ENCODE measurements at regions not wholly inside any gene's neighbourhood (a gene's known extent, or its start where the extent isn't known, plus 50 kb on each side); places are given as distances from the start of the nearest gene placed in this dataset.

DNA sequence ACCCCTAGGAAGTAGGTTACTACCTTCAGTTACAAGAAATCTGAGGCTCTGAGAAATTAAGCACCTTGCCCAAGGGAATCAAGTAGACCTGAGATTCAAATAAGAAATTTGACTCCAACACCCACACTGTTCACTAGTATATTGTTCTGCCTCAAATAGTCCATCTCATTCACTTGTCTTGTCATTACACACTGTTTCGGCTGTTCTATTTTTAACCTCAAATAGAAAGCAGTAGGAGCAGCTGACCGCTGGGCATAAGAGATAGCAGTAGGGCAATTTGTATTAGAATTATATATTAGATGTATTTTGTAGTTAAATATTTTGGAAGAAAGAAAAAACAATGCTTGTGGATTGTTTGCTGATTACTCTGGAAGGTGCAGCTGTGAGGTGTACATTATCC is 185.1 kb downstream of the INHBA start:
- DNase-seq: no peak

GRCh38 chr7:41508755-41509154 is 194.1 kb downstream of the INHBA start:
- no peak for DNase-seq

- no peak for DNase-seq
Measured at GRCh38 chr7:41507686-41508268, 195.1 kb downstream of the INHBA start.

DNA sequence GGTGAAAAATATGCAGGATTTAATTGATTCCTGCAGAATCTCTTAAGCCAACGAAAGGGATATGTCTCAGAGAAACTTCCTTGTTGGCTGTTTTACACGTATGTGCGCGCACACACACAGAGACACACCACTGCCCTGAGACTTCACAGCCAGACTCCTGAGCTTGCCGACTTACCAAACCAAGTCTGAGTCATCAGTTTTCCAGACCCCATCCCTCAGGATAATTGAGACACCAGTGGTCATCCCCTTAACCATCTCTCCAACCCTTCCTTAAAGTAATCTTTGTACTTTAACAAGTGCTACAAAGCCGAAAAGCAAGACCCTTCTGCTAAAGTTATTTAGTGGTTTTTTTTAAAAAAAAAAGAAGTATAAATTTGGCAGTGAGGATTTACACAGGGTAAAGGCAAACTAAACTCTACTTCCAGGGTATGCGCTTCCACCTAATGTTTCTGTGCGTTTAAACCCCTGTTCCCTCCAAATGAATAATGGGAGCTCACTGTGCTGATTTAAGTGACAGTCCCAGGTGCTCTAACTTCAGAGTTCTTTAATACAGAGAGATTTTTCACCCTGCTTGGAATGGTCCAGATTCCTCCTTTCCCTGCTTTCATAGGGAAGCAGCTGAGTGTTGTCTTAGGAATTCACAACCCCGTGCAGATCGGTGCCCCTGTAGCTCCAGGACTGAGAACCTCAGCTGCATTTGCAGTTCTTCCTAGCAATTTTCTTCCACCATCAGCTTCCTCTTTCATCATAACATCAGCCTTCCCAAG is 198.5 kb downstream of the INHBA start:
- no peak for DNase-seq

GRCh38 chr7:41503438-41503837 is 199.5 kb downstream of the INHBA start:
- no peak for DNase-seq

DNA sequence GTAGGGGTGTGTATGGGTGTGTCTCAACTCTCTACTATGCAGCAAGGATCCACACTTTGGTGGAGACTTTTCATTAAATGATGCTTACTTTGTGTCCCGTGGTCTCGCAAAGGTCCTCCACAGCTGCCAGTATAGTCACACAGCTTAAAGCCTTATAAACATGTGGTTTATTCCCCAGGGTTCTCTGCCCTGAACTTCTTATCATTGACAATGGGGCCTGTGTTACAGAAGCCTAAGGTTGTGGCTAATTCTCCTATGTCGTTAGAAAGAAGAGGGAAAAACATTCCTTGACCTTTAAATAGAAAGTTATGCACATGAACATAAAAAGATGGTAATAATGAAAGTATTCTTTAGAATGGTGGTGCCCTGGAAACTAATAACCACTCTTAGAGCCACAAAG is 201.4 kb downstream of the INHBA start:
- DNase-seq: no peak

DNA sequence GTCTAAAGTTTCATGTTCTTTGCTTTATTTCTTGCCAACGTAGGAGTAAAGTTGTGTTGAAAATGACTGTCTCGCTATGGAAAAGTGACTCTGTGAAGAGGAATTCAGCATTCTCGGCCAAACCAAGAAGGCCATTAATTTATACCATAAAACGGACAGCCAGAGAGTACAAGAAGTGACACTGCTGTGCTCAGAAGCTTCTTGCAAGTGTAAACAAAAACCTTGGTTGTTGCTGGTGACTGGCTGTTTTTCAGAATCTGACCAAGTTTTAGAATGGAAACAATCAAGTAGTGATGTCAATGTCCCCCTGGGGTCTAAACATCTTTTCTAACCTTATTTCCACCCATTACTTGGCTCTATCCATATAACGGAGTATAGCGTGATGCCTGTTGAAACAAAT is 201.9 kb downstream of the INHBA start:
- DNase-seq: no peak

GRCh38 chr7:41492603-41493002 is 210.3 kb downstream of the INHBA start:
- DNase-seq: no peak

- DNase-seq: no peak
Measured at GRCh38 chr7:41491883-41492471, 210.9 kb downstream of the INHBA start.

DNA sequence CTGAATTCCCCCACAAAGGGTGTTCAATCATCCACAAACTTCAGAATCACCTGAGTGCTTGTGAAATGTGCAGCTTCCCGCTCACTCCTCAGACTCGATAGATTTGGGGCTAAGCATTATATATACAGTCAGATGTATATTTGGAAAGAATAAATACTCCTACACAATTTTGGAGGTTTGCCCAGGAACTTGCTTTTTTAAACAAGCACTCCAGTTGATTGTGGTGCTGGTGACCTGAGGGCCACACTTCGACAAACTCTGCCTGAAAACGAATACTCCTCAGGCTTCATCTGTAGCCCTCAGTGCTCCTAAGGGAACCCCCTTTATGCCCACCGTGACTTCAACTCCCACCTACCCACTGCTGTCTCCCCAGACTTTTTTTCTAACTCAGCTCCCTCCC is 211.6 kb downstream of the INHBA start:
- no peak for DNase-seq

GRCh38 chr7:41489885-41490284 is 213.0 kb downstream of the INHBA start:
- DNase-seq: no peak

DNA sequence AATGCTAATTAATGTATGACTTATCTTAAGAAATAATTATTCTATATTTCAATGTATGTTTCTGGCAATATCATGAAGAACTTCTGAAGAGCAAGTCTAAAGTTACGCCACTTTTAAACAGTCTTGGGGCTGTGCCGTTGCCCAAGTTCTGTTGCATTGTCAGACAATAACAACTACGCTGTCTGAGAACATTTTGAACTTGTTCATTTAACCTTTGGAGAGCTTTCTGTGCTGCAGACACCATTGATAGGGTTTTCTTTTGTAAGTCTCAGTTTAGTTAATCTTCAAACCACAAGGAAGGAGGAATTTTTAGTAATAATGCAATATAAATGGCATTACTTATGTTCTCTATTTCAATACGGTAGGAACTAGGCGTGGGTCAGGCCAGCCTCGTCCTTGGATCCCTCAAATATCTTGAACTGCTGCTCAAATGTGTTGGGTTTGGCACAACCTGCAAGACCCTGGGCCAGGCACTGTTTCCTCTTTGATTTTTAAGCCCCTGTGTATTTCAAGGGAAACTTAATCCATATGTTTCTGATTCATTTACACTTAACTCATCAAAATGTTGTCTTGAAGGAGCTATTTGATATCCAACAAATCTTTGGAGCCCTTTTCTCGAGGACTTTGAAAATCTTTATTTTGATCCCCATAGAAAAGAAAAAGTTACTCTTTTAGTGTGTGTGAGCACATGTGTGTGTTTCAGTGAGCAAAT is 215.5 kb downstream of the INHBA start:
- DNase-seq: no peak

GRCh38 chr7:41481353-41481752 is 221.5 kb downstream of the INHBA start:
- no peak for DNase-seq

DNA sequence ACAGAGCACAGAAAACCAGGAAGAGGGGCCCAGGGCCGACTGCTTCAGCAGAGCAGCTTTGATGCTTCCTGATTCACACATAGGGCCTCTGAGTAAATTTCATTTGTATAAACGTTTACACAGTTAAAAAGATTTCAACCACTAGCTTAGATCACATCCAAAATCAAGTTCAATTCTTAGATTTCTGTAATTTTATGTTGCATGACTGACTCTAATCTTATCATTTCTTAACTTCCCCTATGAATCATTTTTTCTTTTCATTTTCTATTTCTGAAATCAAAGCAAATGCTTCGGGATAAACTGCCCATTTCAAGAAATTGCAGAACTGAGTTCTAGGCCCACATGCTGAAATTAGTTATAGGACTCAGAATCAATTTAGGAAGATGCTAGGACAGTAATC is 224.7 kb downstream of the INHBA start:
- DNase-seq: no peak

DNA sequence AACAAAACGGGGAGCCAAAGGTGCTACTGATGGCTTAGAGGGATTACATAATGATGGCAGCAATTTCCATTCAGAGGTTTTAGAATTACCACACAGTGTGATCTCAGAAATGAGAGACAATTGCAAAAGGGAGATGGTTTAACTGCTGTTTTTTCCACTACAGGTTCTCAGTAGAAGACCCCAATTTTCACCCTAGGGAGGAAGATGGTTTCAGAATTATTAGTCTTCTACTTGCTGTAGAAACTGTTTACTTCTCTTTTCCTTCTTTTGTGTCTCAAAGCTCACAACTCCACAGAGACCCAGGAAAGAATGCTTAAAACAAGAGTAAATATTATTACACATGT is 226.5 kb downstream of the INHBA start:
- no peak for DNase-seq

- no peak for DNase-seq
Measured at GRCh38 chr7:41475801-41476459, 227.0 kb downstream of the INHBA start.

DNA sequence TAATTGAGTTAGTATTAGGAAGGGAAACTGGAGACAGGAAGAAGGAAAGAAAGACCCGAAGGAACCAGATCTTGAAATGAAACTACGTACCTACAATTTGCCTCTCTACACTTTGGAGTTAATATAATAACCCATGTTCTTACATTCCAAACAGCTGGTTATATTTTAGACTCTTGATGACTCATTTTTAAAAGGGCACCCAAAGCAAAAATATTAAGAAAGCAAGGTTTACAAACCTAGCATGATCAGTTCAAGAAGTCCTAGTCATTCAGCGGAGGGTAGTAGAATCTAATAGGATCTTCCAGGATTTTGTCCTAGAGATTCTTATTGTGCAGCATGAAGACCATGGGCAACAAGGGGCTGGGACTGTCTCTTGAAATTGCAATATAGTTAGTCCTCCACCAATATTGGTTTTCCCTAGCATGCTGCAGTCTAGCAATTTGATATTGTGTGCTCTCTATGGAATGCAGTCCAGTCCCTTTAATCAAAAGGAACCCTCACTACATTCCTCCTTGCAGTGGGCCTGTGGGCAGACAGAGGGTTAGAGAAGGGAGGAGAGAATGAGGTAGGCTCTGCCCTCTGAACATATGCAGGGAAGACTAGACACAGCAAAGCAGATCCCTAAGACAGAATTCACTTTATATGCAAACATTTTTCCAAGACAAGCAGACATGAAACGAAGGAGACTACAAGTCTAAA is 230.3 kb downstream of the INHBA start:
- DNase-seq: no peak

DNA sequence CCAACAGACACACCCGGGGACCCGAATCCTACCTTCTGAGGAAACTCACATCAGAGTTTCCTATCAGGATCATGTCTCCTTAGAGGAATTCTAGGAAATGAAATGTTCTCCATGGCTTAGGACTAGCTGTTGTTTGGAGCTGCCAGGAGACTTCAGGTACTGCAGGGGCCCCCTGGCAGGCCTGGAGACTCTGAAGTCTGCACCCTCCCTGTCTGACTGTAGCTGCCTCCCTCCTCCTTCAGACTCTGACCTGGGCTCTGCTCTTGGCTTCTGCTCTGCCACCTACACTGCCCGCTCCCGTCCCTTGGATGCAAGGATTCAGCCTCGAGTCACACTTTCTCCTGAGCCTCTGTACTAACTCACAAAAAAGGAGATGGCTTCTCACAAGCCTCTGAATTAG is 232.8 kb downstream of the INHBA start:
- no peak for DNase-seq

- DNase-seq: no peak
Measured at GRCh38 chr7:41467596-41467995, 235.3 kb downstream of the INHBA start.

- no peak for DNase-seq
Measured at GRCh38 chr7:41466760-41467384, 236.0 kb downstream of the INHBA start.

DNA sequence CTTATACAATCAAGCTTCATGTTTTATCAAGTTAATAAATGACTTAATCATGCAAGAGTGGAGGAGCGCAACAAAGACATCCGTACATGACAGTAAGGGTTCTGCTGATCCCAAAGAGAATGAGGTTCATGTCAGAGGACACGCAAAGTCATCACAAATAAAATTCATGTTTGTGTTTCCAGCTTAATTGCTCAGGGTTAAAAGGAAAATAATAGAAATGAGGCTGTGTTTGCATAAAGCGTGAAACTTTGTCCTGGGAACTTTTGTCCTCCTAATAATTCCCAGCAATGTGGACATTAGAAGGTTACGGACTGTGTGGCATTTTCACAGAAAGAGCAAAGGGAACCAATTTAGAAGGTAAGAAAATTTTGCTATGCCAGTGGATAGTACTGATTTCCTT is 237.3 kb downstream of the INHBA start:
- DNase-seq: no peak

GRCh38 chr7:41463770-41464470 is 239.0 kb downstream of the INHBA start:
- DNase-seq: no peak
